ENCODE measurements at regions not wholly inside any gene's neighbourhood (a gene's known extent, or its start where the extent isn't known, plus 50 kb on each side); places are given as distances from the start of the nearest gene placed in this dataset.
"Not testable (repeated sequence)": the region's sequence is repeated elsewhere in the genome, so short reads cannot be mapped to it uniquely, and the experiment has no call there.

GRCh38 chr14:101252443-101253214 is 308.7 kb upstream of the DIO3 start:
- Mint-ChIP-seq H3K9me3 (no peaks in the 10 kb centered on the region), H3K36me3 (ENCODE audit: insufficient read depth) (peaks cover 3% of the 10 kb centered on the region), H3K4me1 (ENCODE audit: low read depth in 2 of 2) (peaks cover 3% of the 10 kb centered on the region in 2 donors), H3K4me3 (no peak overlapping the region), H3K27me3 (peaks cover 47 to 84% of the 10 kb centered on the region in 2 donors), H3K27ac (no peak overlapping the region)
- ATAC-seq (replicated peaks) (no peak), DNase-seq (no peak)

GRCh38 chr14:101253948-101254347 is 307.3 kb upstream of the DIO3 start:
- peaks cover 53 to 84% of the 10 kb centered on the region in 2 donors for H3K27me3 Mint-ChIP-seq
- no peaks in the 10 kb centered on the region for H3K9me3 Mint-ChIP-seq

GRCh38 chr14:101254805-101255764 is 306.2 kb upstream of the DIO3 start:
- Mint-ChIP-seq H3K4me3 (no peak overlapping the region), H3K4me1 (ENCODE audit: low read depth in 2 of 2) (peaks cover 3% of the 10 kb centered on the region in 2 donors), H3K27ac (no peak overlapping the region), H3K9me3 (no peaks in the 10 kb centered on the region), H3K36me3 (ENCODE audit: insufficient read depth) (peaks cover 3% of the 10 kb centered on the region), H3K27me3 (peaks cover 45 to 75% of the 10 kb centered on the region in 2 donors)
- no peak for DNase-seq
- no peak for ATAC-seq (replicated peaks)

More at GRCh38 chr14:101253948-101254347, 307.3 kb upstream of the DIO3 start:
- Mint-ChIP-seq H3K36me3 (ENCODE audit: insufficient read depth) (peaks cover 3% of the 10 kb centered on the region), H3K27ac (no peak overlapping the region), H3K4me1 (ENCODE audit: low read depth in 2 of 2) (peaks cover 3% of the 10 kb centered on the region in 2 donors), H3K4me3 (no peak overlapping the region)
- no peak for ATAC-seq (replicated peaks)
- DNase-seq = no peak

GRCh38 chr14:101255765-101256125 is 305.6 kb upstream of the DIO3 start:
- DNase-seq = no peak
- Mint-ChIP-seq H3K27me3 (peaks cover 46 to 75% of the 10 kb centered on the region in 2 donors), H3K4me3 (no peak overlapping the region), H3K9me3 (no peaks in the 10 kb centered on the region), H3K27ac (no peak overlapping the region), H3K36me3 (ENCODE audit: insufficient read depth) (peaks cover 3% of the 10 kb centered on the region), H3K4me1 (ENCODE audit: low read depth in 2 of 2) (peaks cover 3% of the 10 kb centered on the region in 2 donors)
- ATAC-seq (replicated peaks) = no peak

GRCh38 chr14:101256266-101256665 is 305.0 kb upstream of the DIO3 start:
- no peak for ATAC-seq (replicated peaks)
- peaks cover 3% of the 10 kb centered on the region in 2 donors for H3K4me1 Mint-ChIP-seq (ENCODE audit: low read depth in 2 of 2)
- no peak overlapping the region for H3K27ac Mint-ChIP-seq
- H3K27me3 Mint-ChIP-seq = peaks cover 43 to 72% of the 10 kb centered on the region in 2 donors
- H3K9me3 Mint-ChIP-seq = no peaks in the 10 kb centered on the region
- peaks cover 3% of the 10 kb centered on the region for H3K36me3 Mint-ChIP-seq (ENCODE audit: insufficient read depth)
- H3K4me3 Mint-ChIP-seq = no peak overlapping the region
- DNase-seq = no peak

GRCh38 chr14:101257551-101257950 is 303.7 kb upstream of the DIO3 start:
- H3K36me3 Mint-ChIP-seq (ENCODE audit: insufficient read depth) = peaks cover 3% of the 10 kb centered on the region
- H3K4me1 Mint-ChIP-seq (ENCODE audit: low read depth in 2 of 2) = peaks cover 0 to 3% of the 10 kb centered on the region in 2 donors
- no peak overlapping the region for H3K27ac Mint-ChIP-seq
- DNase-seq = no peak
- H3K9me3 Mint-ChIP-seq = no peaks in the 10 kb centered on the region
- no peak for ATAC-seq (replicated peaks)
- no peak overlapping the region for H3K4me3 Mint-ChIP-seq
- H3K27me3 Mint-ChIP-seq = peaks cover 41 to 59% of the 10 kb centered on the region in 2 donors

- H3K4me3 Mint-ChIP-seq = no peak overlapping the region
- no peaks in the 10 kb centered on the region for H3K36me3 Mint-ChIP-seq (ENCODE audit: insufficient read depth)
- ATAC-seq (replicated peaks) (no peak), DNase-seq (no peak)
- H3K9me3 Mint-ChIP-seq = no peaks in the 10 kb centered on the region
- peaks cover 35 to 57% of the 10 kb centered on the region in 2 donors for H3K27me3 Mint-ChIP-seq
- no peaks in the 10 kb centered on the region for H3K4me1 Mint-ChIP-seq (ENCODE audit: low read depth in 2 of 2)
- H3K27ac Mint-ChIP-seq = no peak overlapping the region
Observed at GRCh38 chr14:101259748-101260147, 301.5 kb upstream of the DIO3 start.

GRCh38 chr14:101266441-101266840 is 294.9 kb upstream of the DIO3 start:
- H3K9me3 Mint-ChIP-seq; DNase-seq; H3K36me3 Mint-ChIP-seq (ENCODE audit: insufficient read depth); H3K4me3 Mint-ChIP-seq; H3K4me1 Mint-ChIP-seq (ENCODE audit: low read depth in 2 of 2); ATAC-seq (replicated peaks); H3K27ac Mint-ChIP-seq: not testable (repeated sequence)
- H3K27me3 Mint-ChIP-seq = peaks cover 26 to 30% of the 10 kb centered on the region in 2 donors

- no peak for DNase-seq
- Mint-ChIP-seq H3K36me3 (ENCODE audit: insufficient read depth) (no peaks in the 10 kb centered on the region), H3K4me1 (ENCODE audit: low read depth in 2 of 2) (no peaks in the 10 kb centered on the region), H3K9me3 (no peaks in the 10 kb centered on the region), H3K27me3 (peaks cover 29 to 33% of the 10 kb centered on the region in 2 donors), H3K4me3 (no peak overlapping the region), H3K27ac (no peak overlapping the region)
- ATAC-seq (replicated peaks) = no peak
Observed at GRCh38 chr14:101273091-101273490, 288.2 kb upstream of the DIO3 start.

GRCh38 chr14:101276309-101277091 is 284.8 kb upstream of the DIO3 start:
- no peaks in the 10 kb centered on the region for H3K9me3 Mint-ChIP-seq
- ATAC-seq (replicated peaks) = no peak
- no peaks in the 10 kb centered on the region for H3K36me3 Mint-ChIP-seq (ENCODE audit: insufficient read depth)
- H3K4me3 Mint-ChIP-seq = no peak overlapping the region
- H3K4me1 Mint-ChIP-seq (ENCODE audit: low read depth in 2 of 2) = no peaks in the 10 kb centered on the region
- no peak for DNase-seq
- no peak overlapping the region for H3K27ac Mint-ChIP-seq
- peaks cover 40% of the 10 kb centered on the region in 2 donors for H3K27me3 Mint-ChIP-seq

- Mint-ChIP-seq H3K4me1 (ENCODE audit: low read depth in 2 of 2) (no peaks in the 10 kb centered on the region), H3K27ac (no peak overlapping the region), H3K9me3 (no peaks in the 10 kb centered on the region), H3K4me3 (no peak overlapping the region), H3K36me3 (ENCODE audit: insufficient read depth) (peaks cover 3% of the 10 kb centered on the region), H3K27me3 (peaks cover 48 to 53% of the 10 kb centered on the region in 2 donors)
- DNase-seq (no peak), ATAC-seq (replicated peaks) (no peak)
Observed at GRCh38 chr14:101282418-101282817, 278.9 kb upstream of the DIO3 start.

GRCh38 chr14:101284711-101285110 is 276.6 kb upstream of the DIO3 start:
- H3K4me1 Mint-ChIP-seq (ENCODE audit: low read depth in 2 of 2) = no peaks in the 10 kb centered on the region
- H3K36me3 Mint-ChIP-seq (ENCODE audit: insufficient read depth) = peaks cover 3% of the 10 kb centered on the region
- no peak for DNase-seq
- no peak overlapping the region for H3K4me3 Mint-ChIP-seq
- H3K9me3 Mint-ChIP-seq = no peaks in the 10 kb centered on the region
- ATAC-seq (replicated peaks) = no peak
- H3K27me3 Mint-ChIP-seq = peaks cover 57% of the 10 kb centered on the region in 2 donors
- H3K27ac Mint-ChIP-seq = no peak overlapping the region
